HG03342 (cell line): ENCODE measurements at regions not wholly inside any gene's neighbourhood (a gene's known extent, or its start where the extent isn't known, plus 50 kb on each side); places are given as distances from the start of the nearest gene placed in this dataset.

ENCODE experiments used
- ATAC-seq: cut with Tn5 transposase; IDR thresholded peaks from one replicate; pipeline ENCODE4 v1.9.1; 2021; ENCODE audit warnings: mild to moderate bottlenecking, moderate library complexity; ENCODE audit not compliant: unreplicated experiment

DNA sequence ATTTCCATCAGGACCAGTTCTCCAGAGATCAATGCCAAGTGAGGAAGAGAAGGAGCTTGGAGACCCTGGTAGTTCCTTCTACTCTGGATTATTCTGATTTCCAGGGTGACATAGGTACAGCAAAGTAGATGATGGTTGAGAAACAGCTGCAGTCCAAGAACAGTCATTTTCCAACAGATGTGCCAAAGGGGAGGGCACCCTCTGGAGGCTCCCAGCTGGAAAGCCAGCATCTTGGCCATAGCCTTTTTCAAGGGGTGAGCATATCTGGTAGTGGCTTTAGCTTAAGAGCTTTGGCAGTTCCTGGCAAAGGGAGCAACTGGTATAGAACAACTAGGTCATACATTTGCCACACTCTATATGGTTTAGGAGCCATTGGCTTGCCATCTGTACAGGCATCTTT, 492.7 kb downstream of the RASEF start:
- ATAC-seq: no peak

DNA sequence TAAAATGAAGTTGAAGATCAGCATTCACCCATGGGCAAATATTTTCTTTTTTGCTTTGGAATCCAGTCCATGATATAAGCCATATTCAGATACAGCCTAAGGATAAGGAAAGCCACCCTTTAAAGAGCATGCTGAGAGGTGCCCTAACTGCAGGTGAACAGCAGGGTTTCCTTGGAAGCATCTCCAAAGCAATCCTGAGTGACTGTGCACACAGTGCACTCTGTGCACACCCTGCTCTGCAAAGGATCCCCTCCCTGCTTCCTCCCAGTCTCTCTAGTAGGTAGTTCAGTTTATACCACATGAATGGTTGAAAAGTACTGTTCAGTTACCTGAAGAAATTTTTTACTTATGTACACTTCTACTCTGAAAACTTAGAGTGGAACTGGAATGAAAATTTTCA, 491.4 kb downstream of the RASEF start:
- ATAC-seq: no peak

DNA sequence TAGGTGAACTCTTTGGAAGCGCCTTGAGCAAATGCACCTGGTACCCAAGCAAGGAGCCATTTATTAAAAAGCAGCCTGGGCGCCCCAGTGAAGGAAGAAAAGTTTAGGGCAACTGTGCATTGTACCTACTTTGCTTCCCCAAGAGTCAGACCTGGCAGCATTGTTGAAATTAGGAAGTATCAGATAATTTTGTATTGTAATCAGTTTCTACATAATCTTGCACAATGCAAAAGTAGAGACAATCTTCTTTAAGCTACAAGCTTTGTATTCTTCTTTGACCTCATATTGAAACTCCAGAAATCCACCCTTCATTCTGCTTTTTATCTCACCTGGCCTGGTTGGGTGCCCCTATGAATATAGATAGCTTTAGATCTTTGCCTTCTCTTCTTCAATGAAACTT, 490.8 kb downstream of the RASEF start:
- ATAC-seq: no peak

DNA sequence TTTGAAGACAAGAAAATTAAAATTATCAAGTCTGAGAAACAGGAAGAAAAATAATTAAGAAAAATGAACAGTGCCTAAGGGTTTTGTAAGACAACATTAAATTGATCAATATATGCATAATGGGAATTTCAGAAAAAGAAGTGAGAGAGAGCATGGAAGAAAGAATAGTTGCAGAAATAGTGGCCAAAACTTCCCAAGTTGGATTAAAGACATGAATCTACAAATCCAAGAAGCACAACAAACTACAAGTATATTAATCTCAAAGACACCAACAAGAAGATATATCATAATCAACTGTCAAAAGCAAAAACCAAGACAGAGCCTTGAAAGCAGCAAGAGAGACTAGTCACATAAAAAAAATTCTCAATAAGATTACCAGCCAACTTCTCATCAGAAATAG, 488.0 kb downstream of the RASEF start:
- no peak for ATAC-seq

DNA sequence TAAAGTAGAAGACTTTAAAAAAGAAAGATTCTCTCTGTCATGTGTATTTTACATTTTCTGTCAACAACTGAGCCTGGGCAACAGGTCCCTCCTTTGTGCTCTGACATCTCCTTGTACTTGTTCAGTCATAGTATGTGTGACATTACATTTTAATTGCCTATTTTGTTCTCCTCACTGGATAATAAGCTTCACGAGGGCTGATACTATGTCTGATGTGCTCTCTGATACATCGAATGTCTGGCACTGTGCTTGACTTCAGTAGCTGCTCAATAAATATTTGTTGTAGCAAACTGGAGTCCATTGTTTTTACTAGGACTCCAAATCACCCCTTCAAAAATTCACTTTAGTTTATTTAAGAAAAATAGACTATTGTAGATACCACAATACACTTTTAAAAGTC, 482.0 kb downstream of the RASEF start:
- no peak for ATAC-seq

DNA sequence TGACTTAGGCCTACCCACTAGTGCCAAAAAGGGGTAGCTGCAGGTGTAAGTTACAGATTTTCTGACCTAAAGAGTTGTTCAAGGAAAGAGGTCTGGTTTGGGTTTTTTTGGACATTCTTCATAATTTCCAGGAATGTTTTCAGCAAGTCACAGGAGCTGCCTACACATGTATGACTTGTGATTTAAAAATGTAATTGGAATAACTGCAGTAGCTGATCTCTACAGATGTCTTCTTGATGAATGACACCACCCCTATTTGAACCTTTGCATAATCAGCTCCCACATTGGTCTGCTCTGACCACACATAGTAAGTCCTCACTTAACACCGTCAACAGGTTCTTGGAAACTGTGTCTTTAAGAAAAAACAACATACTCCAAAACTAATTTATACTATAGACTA, 481.4 kb downstream of the RASEF start:
- no peak for ATAC-seq

DNA sequence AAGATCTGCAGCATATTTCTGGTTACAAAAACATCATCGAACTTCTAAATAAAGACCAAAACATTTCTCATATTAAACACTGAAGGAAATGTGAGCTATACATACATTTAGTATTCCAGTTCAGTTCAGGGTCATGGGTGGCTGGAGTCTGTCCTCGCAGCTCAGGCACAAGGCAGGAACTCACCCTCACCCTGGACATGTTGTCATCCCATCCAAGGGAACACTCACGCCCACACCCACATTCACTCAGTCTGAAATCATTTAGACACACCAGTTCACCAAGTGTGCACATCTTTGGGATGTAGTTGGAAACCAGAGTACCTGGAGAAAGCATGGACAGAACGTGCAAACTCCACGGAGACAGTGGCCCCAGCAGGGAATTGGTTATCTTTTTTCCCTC, 481.0 kb downstream of the RASEF start:
- no peak for ATAC-seq

DNA sequence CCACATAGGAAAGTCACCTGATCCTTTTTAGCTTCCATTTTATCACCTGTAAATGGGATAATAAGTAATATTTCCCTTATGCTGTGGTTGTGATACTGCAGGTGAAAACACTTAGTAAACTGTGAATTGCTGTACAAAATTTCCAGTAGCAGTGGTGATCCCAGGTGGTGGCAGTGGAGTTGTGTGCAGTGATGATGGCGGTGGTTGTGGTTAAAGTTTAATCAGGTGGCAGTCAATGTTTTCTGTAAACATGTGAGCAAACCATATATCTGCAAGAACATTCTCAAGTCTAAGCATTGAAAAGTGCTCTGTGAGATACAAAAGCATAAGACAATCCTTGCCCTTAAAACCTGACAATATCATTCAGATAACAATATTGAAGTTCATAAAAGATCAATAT, 480.2 kb downstream of the RASEF start:
- ATAC-seq: no peak

DNA sequence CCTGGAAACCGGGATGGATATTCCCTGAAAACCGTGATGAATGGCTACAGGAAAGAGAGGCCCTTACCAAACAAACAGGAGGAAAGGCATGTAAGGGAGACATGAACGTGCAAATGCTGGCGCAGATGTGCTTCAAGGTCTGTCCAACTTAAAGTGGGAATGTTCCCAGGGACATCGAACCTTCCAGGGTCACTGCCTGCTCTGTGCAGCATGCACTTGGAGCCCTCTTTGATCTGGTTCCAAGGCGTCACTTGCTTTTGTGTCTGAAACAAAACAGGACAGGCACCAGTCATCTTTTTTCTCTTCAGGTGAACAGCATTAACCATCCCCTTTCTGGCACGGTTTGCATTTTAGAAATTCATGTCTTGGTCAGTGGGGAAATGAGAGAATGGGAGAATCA, 479.4 kb downstream of the RASEF start:
- no peak for ATAC-seq

DNA sequence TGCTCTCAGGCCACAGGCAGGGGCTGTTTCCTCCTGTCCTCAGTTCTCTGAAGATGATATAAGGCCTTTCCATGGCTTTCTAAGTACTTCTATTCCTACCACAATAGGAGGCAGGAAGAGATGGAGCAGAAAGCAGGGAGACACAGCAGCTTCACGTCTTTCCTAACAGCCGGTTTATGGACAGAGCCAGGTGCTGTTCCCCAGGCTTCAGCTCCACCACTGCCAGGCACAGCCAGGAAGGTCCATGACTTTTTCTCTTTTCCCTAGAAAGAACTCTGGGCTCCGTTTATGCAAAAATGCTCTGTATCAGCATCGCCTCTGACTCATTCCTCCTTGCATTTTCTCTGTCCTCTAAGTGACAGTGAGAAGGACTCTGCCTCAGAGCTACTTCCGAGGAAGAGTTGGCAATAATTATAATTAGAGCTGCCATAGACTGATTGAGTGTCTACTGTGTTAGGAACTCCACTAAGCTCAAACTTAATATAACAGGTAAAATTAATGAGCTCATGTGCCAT, 478.5 kb downstream of the RASEF start:
- ATAC-seq: no peak

DNA sequence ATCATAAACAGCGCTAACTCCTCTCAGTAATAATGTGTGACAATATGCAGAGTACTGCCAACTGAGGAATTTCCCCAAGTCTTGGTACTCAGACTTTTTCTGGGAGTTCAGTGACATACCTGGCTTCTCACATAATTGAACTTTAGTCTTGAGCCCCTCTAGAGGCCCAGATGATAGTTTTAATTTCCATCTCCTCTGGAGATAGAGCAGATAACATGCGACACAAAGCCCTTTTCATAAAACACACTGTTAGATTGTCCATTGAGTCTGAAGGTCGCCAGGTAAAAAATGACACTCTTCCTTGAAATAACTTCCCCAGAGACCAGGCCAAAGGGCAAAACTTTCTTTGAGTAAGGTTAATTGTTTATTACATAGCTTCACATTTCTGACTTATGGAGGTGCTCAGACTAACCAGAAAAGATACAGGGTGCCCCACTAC, 476.0 kb downstream of the RASEF start:
- no peak for ATAC-seq

DNA sequence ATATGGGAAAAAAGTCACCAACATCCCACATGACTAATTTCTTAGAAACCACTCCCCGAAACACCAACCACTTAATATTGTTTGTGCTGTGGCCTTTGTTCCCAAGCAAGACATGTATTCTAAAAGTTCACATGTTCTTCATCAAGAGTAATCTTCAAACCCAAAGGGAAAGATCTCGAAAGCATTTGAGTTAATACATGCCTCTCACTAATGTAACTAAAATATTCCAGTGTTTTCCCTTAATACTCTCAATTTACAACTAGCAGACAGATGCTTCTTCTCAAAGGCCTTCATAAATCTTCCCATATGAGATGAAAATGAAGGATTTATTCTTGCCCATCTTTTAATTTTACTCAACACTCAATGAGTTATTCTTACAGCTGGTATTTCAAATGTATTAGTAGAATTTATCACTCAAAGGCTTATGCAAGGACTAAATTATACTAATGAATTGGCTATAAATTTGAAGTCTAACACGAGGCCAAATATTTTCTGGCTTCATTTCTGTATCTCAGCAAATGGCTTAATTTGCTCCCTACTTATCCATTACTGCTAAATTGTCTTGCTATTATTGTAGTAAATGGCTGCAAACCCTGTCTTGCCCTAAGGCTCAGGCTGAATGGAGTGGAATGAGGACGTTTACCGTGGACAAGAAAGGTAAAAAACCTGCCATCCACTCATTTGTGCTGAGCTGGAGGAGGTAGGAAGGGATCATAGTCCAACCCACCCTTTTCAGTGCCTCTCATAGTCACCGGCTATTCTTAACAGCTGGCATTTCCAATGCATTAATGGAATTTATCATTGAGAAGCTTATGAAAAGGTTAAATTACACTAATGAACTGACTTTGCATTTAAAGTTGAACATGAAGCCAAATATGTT, 474.4 kb downstream of the RASEF start:
- no peak for ATAC-seq

DNA sequence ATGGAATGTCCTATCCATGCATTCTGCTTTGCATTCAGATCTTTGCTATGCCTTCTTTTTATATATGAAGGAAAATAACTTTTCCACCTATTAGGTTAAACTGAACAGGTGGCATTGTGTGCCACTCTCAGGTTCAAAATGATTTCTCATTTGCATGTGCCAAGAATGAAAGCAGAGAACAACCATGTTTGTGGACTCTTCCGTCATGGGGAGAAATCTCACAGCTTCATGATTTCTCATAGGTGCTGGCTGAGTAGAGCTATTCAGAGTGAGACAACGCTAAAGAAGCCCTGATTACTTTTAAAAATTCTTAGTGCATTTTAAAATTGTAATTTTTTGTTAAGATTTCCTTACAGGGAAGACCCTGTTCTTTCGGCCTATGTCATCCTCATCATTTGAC, 472.1 kb downstream of the RASEF start:
- ATAC-seq: no peak

DNA sequence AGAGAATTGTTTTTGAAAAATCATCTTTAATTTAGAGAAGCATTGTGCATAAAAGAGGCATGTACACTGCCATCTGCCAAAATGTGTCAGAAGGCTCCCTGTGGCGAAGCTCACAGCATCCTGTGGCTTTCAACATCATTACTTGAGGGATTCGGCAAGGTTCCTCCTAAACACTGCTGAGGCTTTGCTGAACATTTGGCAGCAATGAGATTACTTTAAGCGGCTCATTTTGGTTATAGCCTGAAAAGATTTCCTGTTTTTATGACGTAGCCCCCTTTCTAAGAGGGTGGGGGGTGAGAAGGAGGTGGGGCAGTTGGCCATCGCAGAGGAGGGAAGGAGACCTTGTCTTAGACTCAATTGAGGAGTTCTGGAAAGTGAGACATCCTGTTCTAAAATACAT, 469.4 kb downstream of the RASEF start:
- no peak for ATAC-seq

DNA sequence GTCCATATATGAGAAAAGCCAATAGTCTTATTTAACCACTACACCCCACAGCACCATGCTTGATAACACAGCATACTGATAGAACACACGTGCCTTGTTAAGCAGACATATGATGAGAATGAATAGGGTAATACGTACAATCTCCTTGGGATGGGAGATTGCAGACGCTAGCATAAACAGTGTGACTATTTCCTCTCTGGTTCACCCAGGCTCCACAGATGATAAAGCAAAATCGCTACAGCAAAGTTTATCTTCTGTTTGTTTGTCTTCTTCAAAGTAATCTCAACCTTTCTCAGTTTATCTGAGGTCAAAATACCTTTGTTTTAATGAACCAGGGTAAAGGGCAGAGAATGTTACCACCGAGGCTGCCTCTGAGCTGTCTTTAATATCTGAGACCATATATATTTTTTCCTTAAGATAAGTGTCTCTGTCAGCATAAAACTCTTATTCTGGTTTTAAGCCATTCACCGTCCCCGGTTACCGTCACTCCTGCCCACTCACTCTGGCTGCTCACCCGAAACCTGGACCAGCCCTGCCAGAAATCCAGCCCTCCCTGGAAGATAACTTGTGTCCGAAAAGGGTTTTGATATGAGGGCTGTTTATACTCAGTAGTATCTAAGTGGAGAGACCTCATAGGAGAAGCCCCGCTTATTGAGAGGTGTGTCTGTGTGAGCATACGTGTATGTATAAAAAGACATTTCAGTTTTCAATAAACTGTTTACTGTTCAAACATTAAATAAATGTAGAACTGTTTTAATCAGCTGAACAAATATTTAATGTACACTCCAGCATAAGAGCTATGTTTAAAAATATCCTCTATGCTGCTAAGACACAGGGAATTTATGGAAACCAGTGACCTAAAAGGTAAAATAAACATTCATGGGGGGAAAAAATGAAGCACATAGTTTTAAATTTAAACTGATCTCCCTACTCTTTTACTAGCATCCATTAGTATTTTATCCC, 465.4 kb downstream of the RASEF start:
- ATAC-seq: no peak

DNA sequence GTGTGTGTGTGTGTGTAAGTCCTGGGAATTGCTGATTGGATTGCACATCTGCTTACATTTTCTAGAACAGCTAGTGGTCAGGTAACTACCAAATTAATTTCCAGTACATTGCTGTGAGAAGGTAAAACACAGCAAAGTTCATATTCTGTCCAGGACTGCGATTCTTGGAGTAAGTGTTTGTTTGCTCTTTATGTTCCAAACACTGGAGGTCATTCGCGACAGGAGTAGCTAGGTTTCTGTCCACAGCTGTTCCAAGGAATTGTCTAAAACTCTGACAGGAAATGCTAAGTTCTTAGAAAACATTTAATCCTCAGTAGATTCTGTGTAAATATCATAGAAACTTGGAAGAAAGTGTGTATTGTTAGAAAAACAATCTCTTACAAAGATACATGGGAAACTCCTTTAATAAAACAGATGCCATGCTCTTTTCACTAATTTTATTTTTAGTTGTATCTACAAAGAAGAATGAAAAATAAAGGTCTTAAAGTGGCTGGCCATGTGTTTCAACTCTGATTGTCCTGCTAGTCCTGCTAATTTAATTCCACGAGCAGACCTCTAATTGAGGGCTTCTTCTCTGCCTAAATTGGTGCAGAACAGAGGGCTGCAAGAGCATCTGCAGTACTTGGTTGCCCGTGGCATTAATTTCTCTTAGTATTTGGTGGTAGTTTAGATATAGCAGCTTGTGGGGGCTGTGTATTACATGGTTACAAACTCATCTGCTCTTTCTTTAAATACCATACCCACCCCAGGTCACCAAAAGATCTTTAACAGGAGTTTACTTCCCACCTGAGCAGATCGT, 464.5 kb downstream of the RASEF start:
- no peak for ATAC-seq

DNA sequence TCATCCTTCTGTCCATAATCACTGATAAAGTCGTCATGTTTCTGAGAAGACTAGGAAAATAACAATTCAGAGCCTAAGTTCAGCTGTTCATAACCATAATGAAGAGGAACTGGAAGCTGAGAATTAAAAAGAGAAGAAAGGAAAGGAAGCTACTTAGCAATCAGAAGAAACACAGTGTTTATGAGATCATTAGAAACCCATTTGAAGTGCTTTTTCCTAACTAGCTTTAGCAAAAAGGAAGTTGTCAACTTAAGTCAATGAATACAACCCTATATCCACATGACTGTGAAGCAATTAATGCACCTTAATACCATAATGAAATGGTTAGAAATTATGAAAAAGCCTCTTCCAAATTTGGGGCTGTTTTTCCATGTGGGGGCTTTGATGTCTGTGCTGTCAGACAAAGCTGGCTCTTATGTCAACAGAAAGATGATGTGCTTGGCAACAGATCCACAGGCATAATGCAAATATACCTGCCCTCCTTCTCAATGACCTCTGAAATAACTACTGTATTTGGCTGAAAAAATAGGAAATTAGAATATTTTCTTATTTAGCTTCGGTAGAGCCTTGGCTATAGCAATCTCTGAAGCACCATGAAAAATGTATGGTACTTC, 463.5 kb downstream of the RASEF start:
- ATAC-seq: no peak

DNA sequence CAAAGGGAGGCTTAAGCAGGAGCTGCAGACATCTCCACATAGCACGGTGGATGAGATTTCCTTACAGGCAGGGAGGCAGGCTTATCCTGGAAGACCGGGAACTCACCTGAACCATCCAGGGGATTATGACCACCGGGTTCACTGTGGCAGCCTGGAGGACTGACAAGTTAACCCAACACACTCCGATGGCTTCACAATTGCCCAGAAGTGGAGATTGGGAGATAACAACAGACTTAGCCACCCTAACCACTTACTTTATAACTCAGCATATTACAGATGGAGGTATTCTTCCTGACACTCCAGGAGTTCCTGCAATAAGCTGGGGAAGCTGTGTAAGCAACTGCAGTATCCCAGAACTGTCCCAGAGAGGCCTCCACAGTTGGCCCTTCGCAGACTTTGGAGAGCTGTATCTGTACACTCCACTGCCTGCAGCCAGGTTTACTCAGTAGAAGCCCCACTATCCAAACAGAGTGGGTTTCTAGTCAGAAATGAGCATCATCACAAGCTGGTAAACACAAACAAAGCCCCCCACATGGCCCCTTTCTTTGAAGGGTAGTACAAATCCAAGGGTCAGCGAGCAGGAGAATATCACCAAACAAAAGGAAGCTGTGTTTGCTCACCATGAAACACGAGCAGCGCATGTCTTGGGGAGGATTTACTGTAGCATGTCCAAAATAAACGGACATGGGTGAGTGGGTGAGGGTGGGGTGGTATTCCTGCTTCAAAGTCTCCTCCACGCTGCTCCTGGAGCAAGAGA, 462.2 kb downstream of the RASEF start:
- ATAC-seq: no peak

DNA sequence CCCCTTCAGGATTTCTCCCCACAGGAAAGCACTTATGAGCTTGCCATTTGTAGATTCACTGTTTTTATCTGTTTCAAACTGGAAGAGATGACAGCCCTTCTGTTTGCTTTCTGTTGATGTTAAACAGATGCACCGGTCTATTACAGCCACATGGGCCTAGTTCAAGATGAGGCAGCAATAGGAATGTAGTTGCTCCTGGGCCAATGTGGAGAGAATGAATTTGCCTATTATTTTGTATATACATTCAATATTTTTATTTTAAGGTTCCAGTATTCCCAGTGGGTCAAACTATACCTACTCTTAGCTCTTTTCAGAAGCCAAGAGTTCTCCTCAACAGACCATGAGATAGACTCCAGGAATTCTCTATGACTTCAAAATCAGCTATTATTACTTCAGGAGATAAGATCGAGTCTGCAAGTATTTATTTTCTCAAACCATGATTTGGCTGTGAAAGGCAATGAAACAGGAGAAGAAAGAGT, 461.6 kb downstream of the RASEF start:
- no peak for ATAC-seq
